Testis (tissue), 2 donors: ENCODE measurements at regions not wholly inside any gene's neighbourhood (a gene's known extent, or its start where the extent isn't known, plus 50 kb on each side); places are given as distances from the start of the nearest gene placed in this dataset.

ENCODE experiments used
- DNase-seq: peaks from one replicate; pipeline ENCODE4 v3.0.0-alpha.2; 2019
- H3K27ac ChIP-seq, 2 donors: fragments of 200-600 bp; sonication (generic); one replicate each; pipeline ENCODE4 v1.5.1; 2019
- H3K27me3 ChIP-seq: fragments of 200-600 bp; sonication (generic); one replicate; pipeline ENCODE4 v1.5.1; 2019
- H3K36me3 ChIP-seq: fragments of 200-600 bp; sonication (generic); one replicate; pipeline ENCODE4 v1.5.1; 2017; ENCODE audit warnings: low read depth; ENCODE audit errors: missing control alignments
- H3K4me1 ChIP-seq: fragments of 200-600 bp; sonication (generic); one replicate; pipeline ENCODE4 v1.5.1; 2019
- H3K4me3 ChIP-seq, 2 donors: fragments of 200-600 bp; sonication (generic); one replicate each; pipeline ENCODE4 v1.5.1; 2017 to 2019
- H3K9me3 ChIP-seq: fragments of 200-600 bp; sonication (generic); one replicate; pipeline ENCODE4 v1.5.1; 2017
- CTCF ChIP-seq, 3 experiments: fragments of 450-650 bp in 2 of 3; fragments of 200-600 bp in 1 of 3; sonication (generic) in 1 of 3; IDR thresholded peaks; one replicate each; pipeline ENCODE4 v1.5.1; 2016 to 2019; ENCODE audit warnings: antibody characterized with exemption in 3 of 3, mild to moderate bottlenecking in 2 of 3, moderate library complexity in 1 of 3
- POLR2A ChIP-seq: fragments of 450-650 bp; IDR thresholded peaks from one replicate; pipeline ENCODE4 v1.6.1; 2017; ENCODE audit warnings: antibody characterized with exemption, mild to moderate bottlenecking, moderate library complexity
- WGBS, 2 donors: methylation state at CpG; one replicate each; pipeline ENCODE4 v1.1.5; 2018; 5-methylcytosine and 5-hydroxymethylcytosine counted together
- intact Hi-C: fragments of 100-400 bp; cut with DNase I; formaldehyde crosslinking; loops from one replicate; pipeline ENCODE4 v1.15.1; 2023; ENCODE audit warnings: low total_unique reads

DNA sequence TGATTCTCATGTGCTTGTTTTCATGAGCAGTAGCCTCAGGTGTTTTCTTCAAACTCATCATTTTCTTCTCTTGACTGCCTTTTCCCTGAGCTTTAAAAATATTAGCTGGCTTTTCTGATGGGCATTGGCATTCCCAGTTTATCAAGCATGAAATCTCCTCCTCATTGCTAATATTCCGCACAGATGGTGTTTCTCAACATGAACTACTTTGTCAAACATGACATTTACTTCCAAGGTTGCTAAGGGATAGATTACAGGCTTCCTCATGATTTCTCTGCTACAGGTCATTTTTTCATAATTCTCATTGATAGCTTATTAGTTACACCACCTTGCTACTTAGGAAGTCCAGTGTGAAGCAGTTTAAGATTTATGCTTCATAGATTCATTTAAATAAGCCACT, 1116.9 kb upstream of the CNTNAP5 start:
- TF ChIP-seq CTCF (IDR thresholded peaks at IDR 0.05) (no peak), POLR2A (no peak)
- Histone ChIP-seq H3K4me3 (no peak overlapping the region), H3K36me3 (no peaks in the 10 kb centered on the region), H3K9me3 (no peaks in the 10 kb centered on the region), H3K4me1 (no peaks in the 10 kb centered on the region), H3K27me3 (no peaks in the 10 kb centered on the region), H3K27ac (no peak overlapping the region)
- WGBS, 2 donors = 78 to 79% methylated on average over 1 of the region's 1 CpG
- no peak for DNase-seq
- intact Hi-C loops = no loop called here

- H3K4me3 ChIP-seq = no peak overlapping the region
- H3K36me3 ChIP-seq = no peaks in the 10 kb centered on the region
- DNase-seq = no peak
- WGBS, 2 donors = 53 to 55% methylated on average over 3 of the region's 3 CpGs
- intact Hi-C loops = no loop called here
- H3K4me1 ChIP-seq = no peaks in the 10 kb centered on the region
- H3K9me3 ChIP-seq = no peaks in the 10 kb centered on the region
- no peak overlapping the region for H3K27ac ChIP-seq
- TF ChIP-seq POLR2A = no peak
- no peak for TF ChIP-seq CTCF (IDR thresholded peaks at IDR 0.05)
- no peaks in the 10 kb centered on the region for H3K27me3 ChIP-seq
Observed at GRCh38 chr2:122927197-122927596, 1097.9 kb upstream of the CNTNAP5 start.

DNA sequence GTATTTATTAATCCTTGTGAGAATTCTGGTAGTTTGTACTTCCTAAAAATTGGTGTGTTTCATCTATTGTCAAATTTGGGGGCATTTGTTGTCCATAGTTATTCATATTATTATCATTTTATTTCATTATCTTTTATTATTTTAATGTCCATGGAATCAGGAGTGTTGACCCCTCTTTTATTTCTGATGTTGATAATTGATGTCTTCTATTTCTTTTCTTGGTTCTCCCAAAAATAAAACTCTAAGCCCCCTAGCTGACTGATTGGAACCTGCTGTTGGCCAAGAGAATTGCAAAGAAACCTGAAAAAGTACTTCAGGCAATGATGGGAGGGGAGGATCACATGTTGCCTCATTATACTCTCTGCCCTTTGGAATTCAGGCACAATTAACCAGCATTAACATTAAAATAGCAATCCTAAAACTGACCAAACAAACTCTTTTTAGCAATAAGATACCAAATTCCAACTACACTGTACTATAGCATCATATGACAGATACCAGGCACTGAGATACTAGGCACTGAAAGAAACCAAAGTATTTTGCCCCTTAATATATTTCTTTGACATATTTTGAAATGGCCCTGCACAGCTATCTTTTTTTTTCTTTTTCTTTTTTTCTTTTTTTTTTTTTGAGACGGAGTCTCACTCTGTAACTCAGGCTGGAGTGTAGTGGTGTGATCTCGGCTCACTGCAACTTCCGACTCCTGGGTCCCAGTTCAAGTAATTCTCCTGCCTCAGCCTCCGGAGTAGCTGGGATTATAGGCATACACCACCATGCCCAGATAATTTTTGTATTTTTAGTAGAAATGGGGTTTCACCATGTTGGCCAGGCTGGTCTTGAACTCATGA, 1097.2 kb upstream of the CNTNAP5 start:
- H3K4me3 ChIP-seq = no peak overlapping the region
- DNase-seq = no peak
- TF ChIP-seq POLR2A (no peak), CTCF (IDR thresholded peaks at IDR 0.05) (no peak)
- no peak overlapping the region for H3K27ac ChIP-seq
- WGBS, 2 donors = 92% methylated on average over 4 of the region's 4 CpGs
- no peaks in the 10 kb centered on the region for H3K9me3 ChIP-seq
- intact Hi-C loops = no loop called here
- H3K27me3 ChIP-seq = no peaks in the 10 kb centered on the region
- H3K36me3 ChIP-seq = no peaks in the 10 kb centered on the region
- no peaks in the 10 kb centered on the region for H3K4me1 ChIP-seq

- Histone ChIP-seq H3K27me3 (no peaks in the 10 kb centered on the region), H3K4me1 (no peaks in the 10 kb centered on the region), H3K9me3 (no peaks in the 10 kb centered on the region), H3K36me3 (no peaks in the 10 kb centered on the region), H3K27ac (no peak overlapping the region), H3K4me3 (no peak overlapping the region)
- intact Hi-C loops = no loop called here
- no peak for DNase-seq
- 78 to 86% methylated on average over 1 of the region's 1 CpG for WGBS, 2 donors
- no peak for TF ChIP-seq CTCF (IDR thresholded peaks at IDR 0.05)
- TF ChIP-seq POLR2A = no peak
Observed at GRCh38 chr2:122929347-122929746, 1095.7 kb upstream of the CNTNAP5 start.

- TF ChIP-seq CTCF (IDR thresholded peaks at IDR 0.05) (no peak), POLR2A (no peak)
- no peak overlapping the region for H3K4me3 ChIP-seq
- no peaks in the 10 kb centered on the region for H3K4me1 ChIP-seq
- DNase-seq = no peak
- no peak overlapping the region for H3K27ac ChIP-seq
- no peaks in the 10 kb centered on the region for H3K27me3 ChIP-seq
- WGBS, 2 donors = 54 to 57% methylated on average over 2 of the region's 2 CpGs
- intact Hi-C loops = no loop called here
- H3K36me3 ChIP-seq = no peaks in the 10 kb centered on the region
- no peaks in the 10 kb centered on the region for H3K9me3 ChIP-seq
Observed at GRCh38 chr2:122935506-122935905, 1089.6 kb upstream of the CNTNAP5 start.
